Fibroblast of lung (primary cell): ENCODE measurements at regions not wholly inside any gene's neighbourhood (a gene's known extent, or its start where the extent isn't known, plus 50 kb on each side); places are given as distances from the start of the nearest gene placed in this dataset.

Experiments
- DNase-seq, 2 donors: peaks; one replicate each; pipeline versions ENCODE4 v3.0.0 to v3.0.0-alpha.2; 2010; ENCODE audit warnings: low read depth in 2 of 2
- H2AFZ ChIP-seq: 2 replicates; pipeline ENCODE4 v1.5.1; 2012; ENCODE audit warnings: low read length, control low read depth, inconsistent platforms
- H3K27ac ChIP-seq: 2 replicates; pipeline ENCODE4 v1.5.1; 2011; ENCODE audit warnings: low read length, control low read depth; ENCODE audit not compliant: insufficient read depth
- H3K27me3 ChIP-seq: 2 replicates; pipeline ENCODE4 v1.5.1; 2011; ENCODE audit warnings: mild to moderate bottlenecking, low read length; ENCODE audit not compliant: control insufficient read depth, insufficient read depth
- H3K36me3 ChIP-seq: 2 replicates; pipeline ENCODE4 v1.5.1; 2011; ENCODE audit warnings: low read length; ENCODE audit not compliant: control insufficient read depth, insufficient read depth
- H3K4me1 ChIP-seq: 2 replicates; pipeline ENCODE4 v1.5.1; 2011; ENCODE audit warnings: low read length; ENCODE audit not compliant: control insufficient read depth, insufficient read depth; ENCODE audit errors: extremely low read depth
- H3K4me2 ChIP-seq: 2 replicates; pipeline ENCODE4 v1.5.1; 2011; ENCODE audit warnings: low read length, control low read depth; ENCODE audit not compliant: insufficient read depth; ENCODE audit errors: extremely low read depth
- H3K4me3 ChIP-seq, 4 experiments: fragments of 200-600 bp in 1 of 4; sonication (generic) in 1 of 4; replicated peaks in 1 of 4; 2 replicates each; pipeline ENCODE4 v1.5.1; 2011 to 2016; ENCODE audit warnings: low read length in 4 of 4, low read depth in 3 of 4, mild to moderate bottlenecking in 3 of 4, control low read depth in 2 of 4, inconsistent platforms in 1 of 4, mixed read lengths in 1 of 4; ENCODE audit not compliant: insufficient read depth in 1 of 4; ENCODE audit errors: control extremely low read depth in 1 of 4
- H3K79me2 ChIP-seq: 2 replicates; pipeline ENCODE4 v1.5.1; 2012; ENCODE audit warnings: mild to moderate bottlenecking, low read length, inconsistent platforms; ENCODE audit not compliant: control insufficient read depth, insufficient read depth
- H3K9ac ChIP-seq: 2 replicates; pipeline ENCODE4 v1.5.1; 2011; ENCODE audit warnings: mild to moderate bottlenecking, low read length, control low read depth; ENCODE audit not compliant: insufficient read depth
- H3K9me3 ChIP-seq: 2 replicates; pipeline ENCODE4 v1.5.1; 2012; ENCODE audit warnings: low read depth, low read length; ENCODE audit not compliant: control insufficient read depth, insufficient read depth
- H4K20me1 ChIP-seq: 2 replicates; pipeline ENCODE4 v1.5.1; 2011; ENCODE audit warnings: low read length; ENCODE audit not compliant: control insufficient read depth, insufficient read depth; ENCODE audit errors: extremely low read depth
- CTCF ChIP-seq, 2 donors: IDR thresholded peaks in 1 of 2; conservative IDR thresholded peaks in 1 of 2; 1 replicate in 1 of 2; 2 replicates in 1 of 2; pipeline ENCODE4 v1.5.1; 2011 to 2012; ENCODE audit warnings: low read length in 2 of 2, control low read depth in 1 of 2, inconsistent platforms in 1 of 2, low read depth in 1 of 2, mild to moderate bottlenecking in 1 of 2
- EZH2 ChIP-seq: IDR thresholded peaks from 2 replicates; pipeline ENCODE4 v1.5.1; 2012; ENCODE audit warnings: low read length, control low read depth, mild to moderate bottlenecking; ENCODE audit errors: missing control alignments

- no peaks in the 10 kb centered on the region for H3K9me3 ChIP-seq
- H3K4me3 ChIP-seq: no peak overlapping the region
- H3K27me3 ChIP-seq: no peaks in the 10 kb centered on the region
- no peaks in the 10 kb centered on the region for H3K79me2 ChIP-seq
- no peaks in the 10 kb centered on the region for H4K20me1 ChIP-seq
- no peak overlapping the region for H3K4me2 ChIP-seq
- H2AFZ ChIP-seq: no peak overlapping the region
- H3K4me1 ChIP-seq: peaks cover 19% of the 10 kb centered on the region
- H3K9ac ChIP-seq: no peak overlapping the region
- no peak overlapping the region for H3K27ac ChIP-seq
- no peak for DNase-seq
- H3K36me3 ChIP-seq: no peaks in the 10 kb centered on the region
- TF ChIP-seq CTCF (conservative IDR thresholded peaks at IDR 0.05 in 1 of 2, IDR thresholded peaks at IDR 0.05 in 1 of 2; ENCODE audit: low read depth in 1 of 2, low read length in 2 of 2) (no peak), EZH2 (no peak)
These were observed 159.6 kb upstream of the PRKCQ start for GRCh38 chr10:6739530-6740174.

GRCh38 chr10:6738112-6738768 is 158.2 kb upstream of the PRKCQ start:
- peak overlapping the region; percentile 39 for H2AFZ ChIP-seq
- H3K4me3 ChIP-seq: peak overlapping the region in 1 of 4 experiments; percentile 44
- no peak overlapping the region for H3K9ac ChIP-seq
- no peaks in the 10 kb centered on the region for H4K20me1 ChIP-seq
- TF ChIP-seq EZH2: no peak
- no peak for TF ChIP-seq CTCF (conservative IDR thresholded peaks at IDR 0.05 in 1 of 2, IDR thresholded peaks at IDR 0.05 in 1 of 2; ENCODE audit: low read depth in 1 of 2, low read length in 2 of 2)
- peak overlapping the region; percentile 68 for H3K4me2 ChIP-seq
- DNase-seq: peak; percentile 56 to 74
- H3K79me2 ChIP-seq: no peaks in the 10 kb centered on the region
- no peaks in the 10 kb centered on the region for H3K36me3 ChIP-seq
- no peaks in the 10 kb centered on the region for H3K27me3 ChIP-seq
- peaks cover 19% of the 10 kb centered on the region for H3K4me1 ChIP-seq
- no peaks in the 10 kb centered on the region for H3K9me3 ChIP-seq
- no peak overlapping the region for H3K27ac ChIP-seq

- Histone ChIP-seq H4K20me1 (no peaks in the 10 kb centered on the region), H3K4me1 (peaks cover 19% of the 10 kb centered on the region), H3K36me3 (no peaks in the 10 kb centered on the region), H3K9me3 (no peaks in the 10 kb centered on the region), H3K27me3 (no peaks in the 10 kb centered on the region), H3K27ac (no peak overlapping the region), H3K9ac (no peak overlapping the region), H3K4me2 (peak overlapping the region; percentile 68), H2AFZ (peak overlapping the region; percentile 10), H3K79me2 (no peaks in the 10 kb centered on the region), H3K4me3 (peak overlapping the region in 1 of 4 experiments; percentile 44)
- TF ChIP-seq CTCF (conservative IDR thresholded peaks at IDR 0.05 in 1 of 2, IDR thresholded peaks at IDR 0.05 in 1 of 2; ENCODE audit: low read depth in 1 of 2, low read length in 2 of 2) (no peak), EZH2 (no peak)
- no peak for DNase-seq
These were observed 157.7 kb upstream of the PRKCQ start for GRCh38 chr10:6737758-6738111.
